ENCODE measurements at regions not wholly inside any gene's neighbourhood (a gene's known extent, or its start where the extent isn't known, plus 50 kb on each side); places are given as distances from the start of the nearest gene placed in this dataset.
A peak's percentile ranks its signal among the peaks of the same experiment; 100 is the strongest.

GRCh38 chr2:82857967-82858366, 1601.1 kb downstream of the SUCLG1 start:
- Histone ChIP-seq H3K36me3 (ENCODE audit: insufficient read depth, low read length) (no peaks in the 10 kb centered on the region), H4K20me1 (ENCODE audit: insufficient read depth, low read length, poor library complexity, severe bottlenecking) (no peaks in the 10 kb centered on the region), H3K27me3 (ENCODE audit: insufficient read depth, low read length, poor library complexity, severe bottlenecking) (no peaks in the 10 kb centered on the region), H3K4me3 (ENCODE audit: low read length, poor library complexity, severe bottlenecking) (no peak overlapping the region), H3K79me2 (ENCODE audit: insufficient read depth, low read length) (no peaks in the 10 kb centered on the region), H3K4me2 (ENCODE audit: low read depth, low read length, poor library complexity, severe bottlenecking) (no peak overlapping the region), H3K9me3 (ENCODE audit: insufficient read depth, low read depth, low read length) (no peaks in the 10 kb centered on the region), H3F3A (ENCODE audit: low read depth) (no peaks in the 10 kb centered on the region), H3K9ac (ENCODE audit: low read depth, low read length, poor library complexity, severe bottlenecking) (no peak overlapping the region), H3K4me1 (ENCODE audit: insufficient read depth, low read length, poor library complexity, severe bottlenecking) (peaks cover 16% of the 10 kb centered on the region), H3K9me2 (replicated peaks; ENCODE audit: low read depth, low read length) (no peaks in the 10 kb centered on the region), H2AFZ (ENCODE audit: low read length) (no peak overlapping the region)
- TF ChIP-seq EZH2phosphoT487 (IDR thresholded peaks at IDR 0.05; ENCODE audit: borderline replicate concordance) (no peak), CTCF (conservative IDR thresholded peaks at IDR 0.05; ENCODE audit: low read length) (no peak)

- no peak overlapping the region for H3K9ac ChIP-seq (ENCODE audit: low read depth, low read length, poor library complexity, severe bottlenecking)
- H3K36me3 ChIP-seq (ENCODE audit: insufficient read depth, low read length), result no peaks in the 10 kb centered on the region
- no peaks in the 10 kb centered on the region for H4K20me1 ChIP-seq (ENCODE audit: insufficient read depth, low read length, poor library complexity, severe bottlenecking)
- H3K4me2 ChIP-seq (ENCODE audit: low read depth, low read length, poor library complexity, severe bottlenecking), result peak overlapping the region; percentile 17
- no peak overlapping the region for H3K4me3 ChIP-seq (ENCODE audit: low read length, poor library complexity, severe bottlenecking)
- no peak overlapping the region for H2AFZ ChIP-seq (ENCODE audit: low read length)
- H3K9me2 ChIP-seq (replicated peaks; ENCODE audit: low read depth, low read length), result no peaks in the 10 kb centered on the region
- no peaks in the 10 kb centered on the region for H3F3A ChIP-seq (ENCODE audit: low read depth)
- H3K27me3 ChIP-seq (ENCODE audit: insufficient read depth, low read length, poor library complexity, severe bottlenecking), result no peaks in the 10 kb centered on the region
- H3K4me1 ChIP-seq (ENCODE audit: insufficient read depth, low read length, poor library complexity, severe bottlenecking), result peaks cover 28% of the 10 kb centered on the region
- no peaks in the 10 kb centered on the region for H3K9me3 ChIP-seq (ENCODE audit: insufficient read depth, low read depth, low read length)
- TF ChIP-seq CTCF (conservative IDR thresholded peaks at IDR 0.05; ENCODE audit: low read length) (no peak), EZH2phosphoT487 (IDR thresholded peaks at IDR 0.05; ENCODE audit: borderline replicate concordance) (no peak)
- H3K79me2 ChIP-seq (ENCODE audit: insufficient read depth, low read length), result no peaks in the 10 kb centered on the region
Observed at GRCh38 chr2:82853299-82853698, 1605.8 kb downstream of the SUCLG1 start.

- Histone ChIP-seq H3K79me2 (ENCODE audit: insufficient read depth, low read length) (no peaks in the 10 kb centered on the region), H2AFZ (ENCODE audit: low read length) (no peak overlapping the region), H3K9me2 (replicated peaks; ENCODE audit: low read depth, low read length) (no peaks in the 10 kb centered on the region), H3K4me1 (ENCODE audit: insufficient read depth, low read length, poor library complexity, severe bottlenecking) (peaks cover 28% of the 10 kb centered on the region), H3K9me3 (ENCODE audit: insufficient read depth, low read depth, low read length) (no peaks in the 10 kb centered on the region), H3K4me2 (ENCODE audit: low read depth, low read length, poor library complexity, severe bottlenecking) (peak overlapping the region; percentile 17), H3K36me3 (ENCODE audit: insufficient read depth, low read length) (no peaks in the 10 kb centered on the region), H3K27me3 (ENCODE audit: insufficient read depth, low read length, poor library complexity, severe bottlenecking) (no peaks in the 10 kb centered on the region), H4K20me1 (ENCODE audit: insufficient read depth, low read length, poor library complexity, severe bottlenecking) (no peaks in the 10 kb centered on the region), H3F3A (ENCODE audit: low read depth) (no peaks in the 10 kb centered on the region), H3K4me3 (ENCODE audit: low read length, poor library complexity, severe bottlenecking) (peak overlapping the region; percentile 20), H3K9ac (ENCODE audit: low read depth, low read length, poor library complexity, severe bottlenecking) (peak overlapping the region; percentile 6)
- TF ChIP-seq EZH2phosphoT487 (IDR thresholded peaks at IDR 0.05; ENCODE audit: borderline replicate concordance) (no peak), CTCF (conservative IDR thresholded peaks at IDR 0.05; ENCODE audit: low read length) (no peak)
Observed at GRCh38 chr2:82852787-82853186, 1606.3 kb downstream of the SUCLG1 start.

Data from Loucy (cell line).